ENCODE measurements at regions not wholly inside any gene's neighbourhood (a gene's known extent, or its start where the extent isn't known, plus 50 kb on each side); places are given as distances from the start of the nearest gene placed in this dataset.
"Not testable (repeated sequence)": the region's sequence is repeated elsewhere in the genome, so short reads cannot be mapped to it uniquely, and the experiment has no call there.

GRCh38 chr5:7305000-7305674, 90.8 kb upstream of the ADCY2 start:
- DNase-seq (ENCODE audit: low spot score), result not testable (repeated sequence)

GRCh38 chr5:7306556-7306955, 89.4 kb upstream of the ADCY2 start:
- DNase-seq (ENCODE audit: low spot score), result not testable (repeated sequence)

- DNase-seq (ENCODE audit: low spot score), result not testable (repeated sequence)
These were observed 88.2 kb upstream of the ADCY2 start for GRCh38 chr5:7307709-7308108.

- DNase-seq (ENCODE audit: low spot score), result not testable (repeated sequence)
These were observed 86.2 kb upstream of the ADCY2 start for GRCh38 chr5:7309715-7310114.

- peak; percentile 49 for DNase-seq (ENCODE audit: low spot score)
These were observed 85.3 kb upstream of the ADCY2 start for GRCh38 chr5:7310656-7311055.

GRCh38 chr5:7315118-7315517, 80.8 kb upstream of the ADCY2 start:
- no peak for DNase-seq (ENCODE audit: low spot score)

GRCh38 chr5:7317751-7318150, 78.2 kb upstream of the ADCY2 start:
- no peak for DNase-seq (ENCODE audit: low spot score)

GRCh38 chr5:7320701-7321301, 75.1 kb upstream of the ADCY2 start:
- DNase-seq (ENCODE audit: low spot score), result no peak

GRCh38 chr5:7321724-7322123, 74.2 kb upstream of the ADCY2 start:
- peak; percentile 85 for DNase-seq (ENCODE audit: low spot score)

- DNase-seq (ENCODE audit: low spot score), result no peak
These were observed 71.0 kb upstream of the ADCY2 start for GRCh38 chr5:7324919-7325318.

- no peak for DNase-seq (ENCODE audit: low spot score)
These were observed 69.7 kb upstream of the ADCY2 start for GRCh38 chr5:7325975-7326913.

- no peak for DNase-seq (ENCODE audit: low spot score)
These were observed 66.8 kb upstream of the ADCY2 start for GRCh38 chr5:7329141-7329540.

- DNase-seq (ENCODE audit: low spot score), result peak; percentile 12
These were observed 66.2 kb upstream of the ADCY2 start for GRCh38 chr5:7329712-7330111.

- no peak for DNase-seq (ENCODE audit: low spot score)
These were observed 65.7 kb upstream of the ADCY2 start for GRCh38 chr5:7330256-7330655.

GRCh38 chr5:7331131-7331530, 64.8 kb upstream of the ADCY2 start:
- DNase-seq (ENCODE audit: low spot score), result no peak
